HCT116 (cell line): ENCODE measurements at regions not wholly inside any gene's neighbourhood (a gene's known extent, or its start where the extent isn't known, plus 50 kb on each side); places are given as distances from the start of the nearest gene placed in this dataset.
"Not testable (repeated sequence)": the region's sequence is repeated elsewhere in the genome, so short reads cannot be mapped to it uniquely, and the experiment has no call there.

Experiments
- ATAC-seq: fragments of 200-7000 bp; cut with Tn5 transposase; 2 replicates; pipeline ENCODE4 v1.9.1; 2020; ENCODE audit warnings: mild to moderate bottlenecking, moderate library complexity
- BruUV-seq: library from RNA; stranded (reverse); fragments of 400-500 nt; replicated peaks from 2 replicates; lab custom pipeline; 2021; lab: Mats Ljungman, UMichigan
- CTCF ChIA-PET: fragments of 300-600 bp; sonication (Branson Sonifier 250); formaldehyde crosslinking; loops from one replicate; lab custom pipeline; 2021; ENCODE audit warnings: antibody characterized with exemption; lab: Charles Lee
- POLR2A ChIA-PET: fragments of 300-600, 350-600 bp; sonication (Branson Sonifier 250); formaldehyde crosslinking; loops from one replicate; lab custom pipeline; 2021; ENCODE audit warnings: antibody characterized with exemption; lab: Charles Lee
- RAD21 ChIA-PET, 2 experiments: fragments of 300-600 bp; sonication (Branson Sonifier 250); formaldehyde crosslinking; loops; one replicate each; lab custom pipeline; 2023; ENCODE audit warnings: low total read pairs in 2 of 2; ENCODE audit not compliant: uncharacterized antibody in 2 of 2, unreplicated experiment in 2 of 2, low non-redundant PET in 1 of 2; lab: Charles Lee
- DNase-seq: peaks from one replicate; pipeline ENCODE4 v3.0.0-alpha.2; 2010; ENCODE audit warnings: low read depth, low spot score
- H2AFZ ChIP-seq: fragments of 200-600 bp; shearing (Covaris generic), sonication (generic); 2 replicates; pipeline ENCODE4 v1.6.1; 2017; ENCODE audit warnings: low read depth, mixed run types, mixed read lengths, antibody characterized with exemption, low read length; ENCODE audit not compliant: poor library complexity, severe bottlenecking
- H3K27ac ChIP-seq: 2 replicates; pipeline ENCODE4 v1.5.1; 2012; ENCODE audit warnings: low read depth, low read length
- H3K27me3 ChIP-seq: fragments of 200-600 bp; sonication (generic); 2 replicates; pipeline ENCODE4 v1.6.1; 2016; ENCODE audit warnings: mixed run types, low read length, mixed read lengths; ENCODE audit not compliant: insufficient read depth
- H3K36me3 ChIP-seq, 2 experiments: fragments of 200-500 bp in 1 of 2; fragments of 200-600 bp in 1 of 2; sonication (Bioruptor generic) in 1 of 2; sonication (generic) in 1 of 2; 2 replicates each; pipeline versions ENCODE4 v1.5.1 to v1.6.1; 2014 to 2016; ENCODE audit warnings: low read length in 2 of 2, inconsistent platforms in 1 of 2, mixed read lengths in 1 of 2, mixed run types in 1 of 2; ENCODE audit not compliant: insufficient read depth in 2 of 2, control insufficient read depth in 1 of 2
- H3K4me1 ChIP-seq, 2 experiments: fragments of 200-600 bp in 1 of 2; sonication (generic) in 1 of 2; 2 replicates each; pipeline versions ENCODE4 v1.5.1 to v1.6.1; 2012 to 2017; ENCODE audit warnings: low read length in 2 of 2, inconsistent platforms in 1 of 2, mild to moderate bottlenecking in 1 of 2, mixed read lengths in 1 of 2, mixed run types in 1 of 2, moderate library complexity in 1 of 2; ENCODE audit not compliant: insufficient read depth in 2 of 2, control insufficient read depth in 1 of 2
- H3K4me2 ChIP-seq: fragments of 200-600 bp; sonication (generic); 2 replicates; pipeline ENCODE4 v1.6.1; 2017; ENCODE audit warnings: mixed run types, low read length, mixed read lengths
- H3K4me3 ChIP-seq, 2 experiments: fragments of 200-600 bp in 1 of 2; sonication (generic) in 1 of 2; replicated peaks in 1 of 2; 2 replicates each; pipeline ENCODE4 v1.5.1; 2011 to 2016; ENCODE audit warnings: low read length in 2 of 2, control low read depth in 1 of 2, low read depth in 1 of 2, mild to moderate bottlenecking in 1 of 2, mixed read lengths in 1 of 2, mixed run types in 1 of 2
- H3K79me2 ChIP-seq: fragments of 200-600 bp; sonication (generic); 2 replicates; pipeline ENCODE4 v1.6.1; 2017; ENCODE audit warnings: mild to moderate bottlenecking, mixed run types, low read length, moderate library complexity, mixed read lengths; ENCODE audit not compliant: insufficient read depth
- H3K9ac ChIP-seq: fragments of 200-600 bp; sonication (generic); 2 replicates; pipeline ENCODE4 v1.6.1; 2016; ENCODE audit warnings: low read length, mixed read lengths
- H3K9me2 ChIP-seq: fragments of 200-600 bp; sonication (generic), shearing (Covaris generic); 2 replicates; pipeline ENCODE4 v1.6.1; 2017; ENCODE audit warnings: mixed run types, mild to moderate bottlenecking, moderate library complexity; ENCODE audit not compliant: insufficient read depth
- H3K9me3 ChIP-seq, 2 experiments: fragments of 200-500 bp in 1 of 2; fragments of 200-600 bp in 1 of 2; sonication (Bioruptor generic) in 1 of 2; sonication (generic) in 1 of 2; 2 replicates each; pipeline ENCODE4 v1.6.1; 2014 to 2017; ENCODE audit warnings: low read length in 2 of 2, mixed read lengths in 2 of 2, inconsistent platforms in 1 of 2, low read depth in 1 of 2, mild to moderate bottlenecking in 1 of 2, mixed run types in 1 of 2, moderate library complexity in 1 of 2; ENCODE audit not compliant: control insufficient read depth in 1 of 2, insufficient read depth in 1 of 2
- H4K20me1 ChIP-seq: fragments of 200-600 bp; sonication (generic), shearing (Covaris generic); 2 replicates; pipeline ENCODE4 v1.6.1; 2017; ENCODE audit warnings: mixed run types, mild to moderate bottlenecking, moderate library complexity; ENCODE audit not compliant: insufficient read depth
- CTCF ChIP-seq, 3 experiments: fragments of 200-600 bp in 1 of 3; sonication (generic) in 1 of 3; IDR thresholded peaks in 2 of 3; conservative IDR thresholded peaks in 1 of 3; 2 replicates each; pipeline ENCODE4 v1.5.1; 2012 to 2017; ENCODE audit warnings: low read depth in 2 of 3, low read length in 2 of 3, antibody characterized with exemption in 1 of 3, borderline replicate concordance in 1 of 3, control low read depth in 1 of 3, mild to moderate bottlenecking in 1 of 3, mixed read lengths in 1 of 3, mixed run types in 1 of 3, moderate library complexity in 1 of 3; ENCODE audit not compliant: insufficient read depth in 1 of 3
- EZH2 ChIP-seq: fragments of 200-600 bp; sonication (generic); IDR thresholded peaks from 2 replicates; pipeline ENCODE4 v1.6.1; 2017; ENCODE audit warnings: antibody characterized with exemption, mixed run types
- POLR2A ChIP-seq: IDR thresholded peaks from 2 replicates; pipeline ENCODE4 v1.7.0; 2011; ENCODE audit warnings: borderline replicate concordance; ENCODE audit not compliant: insufficient read depth, insufficient read length; ENCODE audit errors: extremely low read depth
- POLR2AphosphoS5 ChIP-seq: IDR thresholded peaks from 2 replicates; pipeline ENCODE4 v1.6.1; 2011; ENCODE audit warnings: mild to moderate bottlenecking, low read depth, low read length, moderate library complexity
- ZFX ChIP-seq: fragments of 450-650 bp; IDR thresholded peaks from 2 replicates; pipeline ENCODE4 v1.6.1; 2017
- intact Hi-C: fragments of 100-400 bp; cut with micrococcal nuclease; formaldehyde crosslinking; loops from 2 replicates; pipeline ENCODE4 v1.10.0; 2022

- Histone ChIP-seq H3K9ac (no peak overlapping the region), H2AFZ (no peak overlapping the region), H3K4me2 (no peak overlapping the region), H4K20me1 (no peaks in the 10 kb centered on the region), H3K9me3 (no peaks in the 10 kb centered on the region), H3K27ac (no peak overlapping the region), H3K79me2 (no peaks in the 10 kb centered on the region), H3K27me3 (no peaks in the 10 kb centered on the region; the same call in 1 of the 2 replicates), H3K4me1 (no peaks in the 10 kb centered on the region), H3K36me3 (no peaks in the 10 kb centered on the region), H3K4me3 (no peak overlapping the region), H3K9me2 (no peaks in the 10 kb centered on the region)
- BruUV-seq = no TSS peak
- no peak for DNase-seq
- no peak for ATAC-seq
- ChIA-PET POLR2A (no interaction called here), CTCF (no interaction called here), RAD21 (no interaction called here)
- TF ChIP-seq EZH2 (no peak), POLR2AphosphoS5 (no peak), CTCF (IDR thresholded peaks at IDR 0.05 in 2 of 3, conservative IDR thresholded peaks at IDR 0.05 in 1 of 3; ENCODE audit: borderline replicate concordance in 1 of 3, insufficient read depth in 1 of 3, low read depth in 2 of 3, low read length in 2 of 3) (no peak), POLR2A (no peak), ZFX (no peak)
- intact Hi-C loops = no loop called here
These were observed 63.0 kb downstream of the HLX start for GRCh38 chr1:220942278-220942677.

DNA sequence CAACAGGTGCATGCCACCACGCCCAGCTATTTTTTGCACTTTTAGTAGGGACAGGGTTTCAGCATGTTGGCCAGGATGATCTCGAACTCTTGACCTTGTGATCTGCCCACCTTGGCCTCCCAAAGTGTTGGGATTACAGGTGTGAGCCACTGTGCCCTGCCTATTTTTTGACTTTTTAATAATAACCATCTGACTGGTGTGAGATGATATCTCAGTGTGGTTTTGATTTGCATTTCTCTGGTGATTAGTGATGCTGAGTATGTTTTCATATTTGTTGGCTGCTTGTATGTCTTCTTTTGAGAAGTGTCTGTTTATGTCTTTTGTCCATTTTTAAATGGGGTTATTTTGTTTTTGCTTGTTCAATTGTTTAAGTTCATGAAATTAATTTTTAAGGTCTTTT, 63.7 kb downstream of the HLX start:
- H3K9me3 ChIP-seq, H3K4me1 ChIP-seq, CTCF ChIA-PET, H3K4me2 ChIP-seq, H2AFZ ChIP-seq, H3K27ac ChIP-seq, H3K4me3 ChIP-seq, intact Hi-C loops, H4K20me1 ChIP-seq, H3K9ac ChIP-seq, RAD21 ChIA-PET, H3K9me2 ChIP-seq, ATAC-seq, H3K36me3 ChIP-seq, POLR2A ChIA-PET, DNase-seq, H3K79me2 ChIP-seq, H3K27me3 ChIP-seq, BruUV-seq: not testable (repeated sequence)
